ENCODE measurements at regions not wholly inside any gene's neighbourhood (a gene's known extent, or its start where the extent isn't known, plus 50 kb on each side); places are given as distances from the start of the nearest gene placed in this dataset.

DNA sequence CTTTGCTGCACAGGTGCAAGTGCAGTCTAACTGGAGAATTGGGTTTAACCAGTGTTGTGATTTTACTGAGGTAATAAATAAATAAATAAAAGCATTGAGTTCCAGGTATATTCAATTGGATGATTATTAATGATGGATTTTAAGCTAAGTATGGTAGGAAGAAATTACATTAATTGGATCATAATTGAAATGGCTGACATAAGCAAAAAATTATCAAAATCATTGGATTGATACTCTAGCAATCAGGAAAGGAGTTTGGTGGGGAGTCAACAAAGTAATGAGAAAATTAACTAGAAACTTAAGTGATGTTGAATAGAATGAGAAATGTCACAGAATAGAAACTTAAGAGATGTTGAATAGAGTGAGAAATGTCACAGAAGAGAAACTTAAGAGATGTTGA lies 981.9 kb downstream of the SI start:
- Mint-ChIP-seq H3K27me3 (ENCODE audit: low read depth) (no peaks in the 10 kb centered on the region), H3K27ac (ENCODE audit: unreplicated experiment) (no peak overlapping the region), H3K36me3 (ENCODE audit: low read depth) (no peaks in the 10 kb centered on the region), H3K9me3 (peaks cover 4% of the 10 kb centered on the region), H3K4me1 (no peaks in the 10 kb centered on the region), H3K4me3 (no peak overlapping the region)
- DNase-seq (ENCODE audit: low read depth, low spot score): no peak
- TF ChIP-seq, protein P1, sequence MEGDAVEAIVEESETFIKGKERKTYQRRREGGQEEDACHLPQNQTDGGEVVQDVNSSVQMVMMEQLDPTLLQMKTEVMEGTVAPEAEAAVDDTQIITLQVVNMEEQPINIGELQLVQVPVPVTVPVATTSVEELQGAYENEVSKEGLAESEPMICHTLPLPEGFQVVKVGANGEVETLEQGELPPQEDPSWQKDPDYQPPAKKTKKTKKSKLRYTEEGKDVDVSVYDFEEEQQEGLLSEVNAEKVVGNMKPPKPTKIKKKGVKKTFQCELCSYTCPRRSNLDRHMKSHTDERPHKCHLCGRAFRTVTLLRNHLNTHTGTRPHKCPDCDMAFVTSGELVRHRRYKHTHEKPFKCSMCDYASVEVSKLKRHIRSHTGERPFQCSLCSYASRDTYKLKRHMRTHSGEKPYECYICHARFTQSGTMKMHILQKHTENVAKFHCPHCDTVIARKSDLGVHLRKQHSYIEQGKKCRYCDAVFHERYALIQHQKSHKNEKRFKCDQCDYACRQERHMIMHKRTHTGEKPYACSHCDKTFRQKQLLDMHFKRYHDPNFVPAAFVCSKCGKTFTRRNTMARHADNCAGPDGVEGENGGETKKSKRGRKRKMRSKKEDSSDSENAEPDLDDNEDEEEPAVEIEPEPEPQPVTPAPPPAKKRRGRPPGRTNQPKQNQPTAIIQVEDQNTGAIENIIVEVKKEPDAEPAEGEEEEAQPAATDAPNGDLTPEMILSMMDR (conservative IDR thresholded peaks at IDR 0.05): no peak

DNA sequence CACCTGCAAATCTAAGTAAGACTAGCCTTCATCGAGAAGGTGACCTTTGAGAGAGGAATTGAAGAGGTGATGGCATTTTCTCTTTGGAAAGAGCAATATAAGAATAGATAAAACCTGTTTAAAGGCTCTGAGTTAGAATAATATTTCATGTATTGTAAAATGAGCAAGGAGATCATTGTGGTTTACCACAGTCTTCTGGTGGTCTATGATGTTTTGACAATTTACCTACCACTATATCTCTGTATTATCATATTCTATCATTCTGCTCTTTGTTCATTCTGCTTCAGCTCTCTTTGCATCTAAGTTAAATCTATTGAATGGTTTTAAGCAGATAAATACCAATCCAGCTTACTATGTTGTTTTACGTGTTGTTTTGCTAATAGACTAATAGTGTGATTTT lies 982.3 kb downstream of the SI start:
- no peak overlapping the region for H3K4me3 Mint-ChIP-seq
- H3K27me3 Mint-ChIP-seq (ENCODE audit: low read depth): no peaks in the 10 kb centered on the region
- TF ChIP-seq, protein P1 (conservative IDR thresholded peaks at IDR 0.05): no peak
- peaks cover 6% of the 10 kb centered on the region for H3K9me3 Mint-ChIP-seq
- no peaks in the 10 kb centered on the region for H3K4me1 Mint-ChIP-seq
- no peak for DNase-seq (ENCODE audit: low read depth, low spot score)
- no peaks in the 10 kb centered on the region for H3K36me3 Mint-ChIP-seq (ENCODE audit: low read depth)
- no peak overlapping the region for H3K27ac Mint-ChIP-seq (ENCODE audit: unreplicated experiment)

DNA sequence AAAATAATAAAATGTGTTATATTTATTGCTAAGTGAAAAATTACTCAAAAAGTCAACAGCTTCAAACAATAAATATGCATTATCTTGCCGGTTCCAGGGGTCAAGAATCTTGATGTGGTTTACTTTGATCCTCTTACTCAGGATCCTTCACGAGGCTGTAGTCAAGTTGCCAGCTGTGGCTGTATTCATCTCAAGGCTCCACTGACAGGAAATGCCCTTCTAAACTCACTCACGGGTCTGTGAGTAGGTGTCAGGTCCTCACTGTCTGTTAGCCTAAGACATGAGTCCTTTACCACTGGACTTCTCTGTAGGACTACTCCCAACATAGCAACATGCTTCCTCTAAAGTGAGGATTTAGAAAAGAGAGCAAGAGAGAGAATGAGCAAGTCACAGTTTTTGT lies 983.0 kb downstream of the SI start:
- DNase-seq (ENCODE audit: low read depth, low spot score): no peak
- Mint-ChIP-seq H3K9me3 (peaks cover 6% of the 10 kb centered on the region), H3K4me1 (no peaks in the 10 kb centered on the region), H3K27me3 (ENCODE audit: low read depth) (no peaks in the 10 kb centered on the region), H3K36me3 (ENCODE audit: low read depth) (no peaks in the 10 kb centered on the region), H3K4me3 (no peak overlapping the region), H3K27ac (ENCODE audit: unreplicated experiment) (no peak overlapping the region)
- TF ChIP-seq, protein P1 (conservative IDR thresholded peaks at IDR 0.05): no peak

DNA sequence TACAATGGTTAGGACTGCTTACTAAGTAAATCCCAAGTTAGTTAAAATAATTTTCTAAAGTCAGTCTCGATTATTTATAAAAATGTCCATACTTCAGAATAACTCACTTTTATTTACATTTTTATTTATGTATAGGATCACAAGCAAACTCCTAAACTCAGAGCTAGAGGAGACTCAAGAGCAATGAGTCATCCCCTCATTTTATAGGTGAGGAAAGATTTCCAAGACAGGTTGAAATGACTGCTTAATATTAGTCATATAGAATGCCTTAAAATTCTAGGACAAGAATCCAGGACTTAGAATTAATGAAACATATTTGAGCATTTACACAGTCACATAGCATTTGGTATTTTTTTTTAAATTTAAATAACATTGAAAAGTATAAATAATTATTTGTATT lies 983.8 kb downstream of the SI start:
- H3K27ac Mint-ChIP-seq (ENCODE audit: unreplicated experiment): no peak overlapping the region
- H3K27me3 Mint-ChIP-seq (ENCODE audit: low read depth): no peaks in the 10 kb centered on the region
- no peaks in the 10 kb centered on the region for H3K36me3 Mint-ChIP-seq (ENCODE audit: low read depth)
- H3K4me3 Mint-ChIP-seq: no peak overlapping the region
- peaks cover 6% of the 10 kb centered on the region for H3K9me3 Mint-ChIP-seq
- TF ChIP-seq, protein P1 (conservative IDR thresholded peaks at IDR 0.05): no peak
- no peaks in the 10 kb centered on the region for H3K4me1 Mint-ChIP-seq
- no peak for DNase-seq (ENCODE audit: low read depth, low spot score)

DNA sequence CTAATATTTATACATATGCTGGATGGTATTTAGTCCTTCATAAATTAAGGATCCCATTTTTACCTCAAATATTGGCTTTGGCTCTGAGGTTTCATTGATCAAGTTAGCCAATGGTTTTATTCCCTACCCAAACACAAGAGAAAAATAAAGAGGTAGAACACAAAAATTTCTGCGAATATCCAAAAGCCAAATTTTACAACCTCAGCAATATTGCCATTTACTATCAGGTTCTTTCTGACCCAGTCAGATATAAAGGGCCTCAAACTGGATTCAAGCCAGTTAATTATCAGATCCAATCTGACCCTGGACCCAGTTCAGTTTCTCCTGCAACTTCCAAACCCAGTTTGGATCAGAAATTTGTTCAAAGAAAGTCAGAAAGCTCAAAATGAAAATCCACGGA lies 998.1 kb downstream of the SI start:
- no peak overlapping the region for H3K4me3 Mint-ChIP-seq
- H3K27ac Mint-ChIP-seq (ENCODE audit: unreplicated experiment): no peak overlapping the region
- TF ChIP-seq, protein P1 (conservative IDR thresholded peaks at IDR 0.05): no peak
- H3K9me3 Mint-ChIP-seq: no peaks in the 10 kb centered on the region
- H3K4me1 Mint-ChIP-seq: no peaks in the 10 kb centered on the region
- DNase-seq (ENCODE audit: low read depth, low spot score): no peak
- H3K36me3 Mint-ChIP-seq (ENCODE audit: low read depth): peaks cover 1% of the 10 kb centered on the region
- H3K27me3 Mint-ChIP-seq (ENCODE audit: low read depth): no peaks in the 10 kb centered on the region

DNA sequence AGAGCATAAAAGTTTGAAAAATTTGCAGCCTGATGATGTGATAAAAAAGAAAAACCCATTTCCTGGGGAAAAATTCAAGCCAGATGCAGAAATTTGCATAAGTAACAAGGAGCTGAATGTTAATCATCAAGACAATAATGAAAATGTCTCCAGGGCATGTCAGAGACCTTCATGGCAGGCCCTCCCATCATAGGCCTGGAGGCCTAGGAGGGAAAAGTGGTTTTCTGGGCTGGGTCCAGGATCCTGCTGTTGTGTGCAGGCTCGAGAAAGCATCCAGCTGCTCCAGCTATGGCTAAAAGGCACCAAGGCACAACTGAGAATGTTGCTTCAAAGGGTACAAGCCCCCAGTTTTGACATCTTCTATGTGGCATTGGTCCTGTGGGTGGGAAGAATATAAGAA lies 1014.0 kb downstream of the SI start:
- Mint-ChIP-seq H3K27me3 (ENCODE audit: low read depth) (no peaks in the 10 kb centered on the region), H3K36me3 (ENCODE audit: low read depth) (no peaks in the 10 kb centered on the region), H3K27ac (ENCODE audit: unreplicated experiment) (no peak overlapping the region), H3K4me3 (no peak overlapping the region), H3K9me3 (no peaks in the 10 kb centered on the region), H3K4me1 (no peaks in the 10 kb centered on the region)
- DNase-seq (ENCODE audit: low read depth, low spot score): no peak
- TF ChIP-seq, protein P1 (conservative IDR thresholded peaks at IDR 0.05): no peak

All from neural crest cell (in vitro differentiated cells).